ENCODE measurements at regions not wholly inside any gene's neighbourhood (a gene's known extent, or its start where the extent isn't known, plus 50 kb on each side); places are given as distances from the start of the nearest gene placed in this dataset.

DNA sequence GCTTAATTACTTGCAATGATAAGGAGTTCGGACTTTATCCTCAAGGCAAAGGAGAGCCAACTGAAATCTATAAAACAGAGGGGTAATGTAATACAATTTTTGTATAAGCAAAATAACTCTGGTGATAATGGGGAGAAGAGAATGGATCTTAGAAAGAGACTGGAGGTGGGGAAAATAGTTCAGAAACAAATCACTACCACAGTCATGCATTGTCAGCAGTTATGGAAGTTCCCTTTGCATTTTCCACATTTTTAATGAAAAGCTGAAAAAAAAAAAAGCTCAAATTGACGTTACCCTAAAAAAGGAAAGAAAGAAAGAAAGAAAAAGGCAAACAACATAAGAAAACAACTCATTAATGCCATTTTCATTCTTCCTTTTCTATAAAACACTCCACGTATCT, 337.6 kb upstream of the HSF2 start:
- TF ChIP-seq EP300 (IDR thresholded peaks at IDR 0.05; ENCODE audit: borderline replicate concordance) = no peak
- no peak for TF ChIP-seq TAF1 (IDR thresholded peaks at IDR 0.05; ENCODE audit: low read depth)
- no peak for TF ChIP-seq CREB1 (IDR thresholded peaks at IDR 0.05; ENCODE audit: low read depth)

- TF ChIP-seq TAF1 (IDR thresholded peaks at IDR 0.05; ENCODE audit: low read depth) (no peak), NFIC (IDR thresholded peaks at IDR 0.05) (peak; percentile 91), USF1 (IDR thresholded peaks at IDR 0.05) (no peak), TCF12 (IDR thresholded peaks at IDR 0.05; ENCODE audit: low read depth) (peak; percentile 99), RAD21 (IDR thresholded peaks at IDR 0.05; ENCODE audit: low read depth) (peak; percentile 20; the same call in 1 of the 2 replicates), TEAD4 (IDR thresholded peaks at IDR 0.05) (peak; percentile 95), YY1 (IDR thresholded peaks at IDR 0.05; ENCODE audit: low read depth) (no peak), MAX (IDR thresholded peaks at IDR 0.05) (peak; percentile 41; the same call in 1 of the 2 replicates), FOXM1 (IDR thresholded peaks at IDR 0.05; ENCODE audit: borderline replicate concordance, low read depth) (peak; percentile 99), ZBTB7A (IDR thresholded peaks at IDR 0.05; ENCODE audit: low read depth) (no peak), CEBPB (IDR thresholded peaks at IDR 0.05) (peak; percentile 63), EP300 (IDR thresholded peaks at IDR 0.05; ENCODE audit: borderline replicate concordance) (peak; percentile 99), EGR1 (IDR thresholded peaks at IDR 0.05) (no peak), CREB1 (IDR thresholded peaks at IDR 0.05; ENCODE audit: low read depth) (no peak)
- TF ChIP-seq, protein P1, sequence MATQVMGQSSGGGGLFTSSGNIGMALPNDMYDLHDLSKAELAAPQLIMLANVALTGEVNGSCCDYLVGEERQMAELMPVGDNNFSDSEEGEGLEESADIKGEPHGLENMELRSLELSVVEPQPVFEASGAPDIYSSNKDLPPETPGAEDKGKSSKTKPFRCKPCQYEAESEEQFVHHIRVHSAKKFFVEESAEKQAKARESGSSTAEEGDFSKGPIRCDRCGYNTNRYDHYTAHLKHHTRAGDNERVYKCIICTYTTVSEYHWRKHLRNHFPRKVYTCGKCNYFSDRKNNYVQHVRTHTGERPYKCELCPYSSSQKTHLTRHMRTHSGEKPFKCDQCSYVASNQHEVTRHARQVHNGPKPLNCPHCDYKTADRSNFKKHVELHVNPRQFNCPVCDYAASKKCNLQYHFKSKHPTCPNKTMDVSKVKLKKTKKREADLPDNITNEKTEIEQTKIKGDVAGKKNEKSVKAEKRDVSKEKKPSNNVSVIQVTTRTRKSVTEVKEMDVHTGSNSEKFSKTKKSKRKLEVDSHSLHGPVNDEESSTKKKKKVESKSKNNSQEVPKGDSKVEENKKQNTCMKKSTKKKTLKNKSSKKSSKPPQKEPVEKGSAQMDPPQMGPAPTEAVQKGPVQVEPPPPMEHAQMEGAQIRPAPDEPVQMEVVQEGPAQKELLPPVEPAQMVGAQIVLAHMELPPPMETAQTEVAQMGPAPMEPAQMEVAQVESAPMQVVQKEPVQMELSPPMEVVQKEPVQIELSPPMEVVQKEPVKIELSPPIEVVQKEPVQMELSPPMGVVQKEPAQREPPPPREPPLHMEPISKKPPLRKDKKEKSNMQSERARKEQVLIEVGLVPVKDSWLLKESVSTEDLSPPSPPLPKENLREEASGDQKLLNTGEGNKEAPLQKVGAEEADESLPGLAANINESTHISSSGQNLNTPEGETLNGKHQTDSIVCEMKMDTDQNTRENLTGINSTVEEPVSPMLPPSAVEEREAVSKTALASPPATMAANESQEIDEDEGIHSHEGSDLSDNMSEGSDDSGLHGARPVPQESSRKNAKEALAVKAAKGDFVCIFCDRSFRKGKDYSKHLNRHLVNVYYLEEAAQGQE (IDR thresholded peaks at IDR 0.05; ENCODE audit: low read depth) = no peak
Measured at GRCh38 chr6:122063076-122063475, 336.4 kb upstream of the HSF2 start.

DNA sequence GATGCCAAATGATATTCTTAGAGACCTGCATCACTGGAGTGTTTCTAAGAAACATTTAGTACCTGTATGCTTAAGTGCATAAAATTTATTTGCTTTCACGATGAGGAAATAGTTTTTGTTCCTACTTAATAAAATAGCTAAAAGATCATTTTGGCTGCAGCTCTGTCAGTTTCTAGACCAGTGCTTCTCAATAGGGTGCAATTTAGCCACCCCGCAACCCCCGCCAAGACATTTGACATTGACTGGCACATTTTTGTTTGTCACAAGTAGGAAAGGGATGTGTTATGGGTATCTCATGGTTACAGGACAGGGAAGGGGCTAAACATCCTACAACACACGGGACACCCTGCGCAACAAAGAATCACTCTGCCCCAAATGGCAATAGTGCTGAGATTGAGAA, 335.7 kb upstream of the HSF2 start:
- no peak for TF ChIP-seq RAD21 (IDR thresholded peaks at IDR 0.05; ENCODE audit: low read depth)
- peak; percentile 75 for TF ChIP-seq NFIC (IDR thresholded peaks at IDR 0.05)
- no peak for TF ChIP-seq CREB1 (IDR thresholded peaks at IDR 0.05; ENCODE audit: low read depth)
- TF ChIP-seq TEAD4 (IDR thresholded peaks at IDR 0.05) = peak; percentile 78
- TF ChIP-seq EP300 (IDR thresholded peaks at IDR 0.05; ENCODE audit: borderline replicate concordance) = peak; percentile 92
- peak; percentile 84 for TF ChIP-seq TCF12 (IDR thresholded peaks at IDR 0.05; ENCODE audit: low read depth)
- peak; percentile 79; the same call in 1 of the 2 replicates for TF ChIP-seq FOXM1 (IDR thresholded peaks at IDR 0.05; ENCODE audit: borderline replicate concordance, low read depth)
- 0 out of 2 replicates have a peak, but pooled peaks have one; percentile 16 for TF ChIP-seq CEBPB (IDR thresholded peaks at IDR 0.05)
- TF ChIP-seq YY1 (IDR thresholded peaks at IDR 0.05; ENCODE audit: low read depth) = no peak
- TF ChIP-seq, protein P1 (IDR thresholded peaks at IDR 0.05; ENCODE audit: low read depth) = no peak

DNA sequence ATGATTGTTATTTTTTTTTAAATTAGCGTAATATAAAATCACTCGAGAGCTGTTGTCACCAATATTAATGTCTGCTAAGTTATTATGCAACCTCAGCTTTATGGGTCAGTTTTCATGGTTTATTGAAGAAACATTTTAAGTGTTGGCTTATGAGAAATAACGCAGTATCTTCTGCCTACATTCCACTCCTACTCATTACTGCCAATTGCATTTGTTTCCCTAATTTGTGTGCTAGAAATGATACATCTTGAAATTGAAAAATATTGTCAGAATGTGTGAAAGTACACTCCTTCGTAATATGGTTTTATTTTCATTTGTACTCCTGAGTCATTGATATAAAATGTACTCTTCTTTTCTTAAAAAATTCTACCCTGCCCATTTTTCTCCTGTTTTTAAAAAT, 333.3 kb upstream of the HSF2 start:
- no peak for TF ChIP-seq CREB1 (IDR thresholded peaks at IDR 0.05; ENCODE audit: low read depth)
- TF ChIP-seq NFIC (IDR thresholded peaks at IDR 0.05) = no peak
- TF ChIP-seq EGR1 (IDR thresholded peaks at IDR 0.05) = no peak
- no peak for TF ChIP-seq TAF1 (IDR thresholded peaks at IDR 0.05; ENCODE audit: low read depth)
- no peak for TF ChIP-seq EP300 (IDR thresholded peaks at IDR 0.05; ENCODE audit: borderline replicate concordance)
- TF ChIP-seq, protein P1 (IDR thresholded peaks at IDR 0.05; ENCODE audit: low read depth) = no peak
- no peak for TF ChIP-seq MAX (IDR thresholded peaks at IDR 0.05)

GRCh38 chr6:122068291-122068769, 331.1 kb upstream of the HSF2 start:
- TF ChIP-seq TCF12 (IDR thresholded peaks at IDR 0.05; ENCODE audit: low read depth) (peak; percentile 78), FOXM1 (IDR thresholded peaks at IDR 0.05; ENCODE audit: borderline replicate concordance, low read depth) (peak; percentile 81), EP300 (IDR thresholded peaks at IDR 0.05; ENCODE audit: borderline replicate concordance) (peak; percentile 84; the same call in 1 of the 2 replicates), ZBTB7A (IDR thresholded peaks at IDR 0.05; ENCODE audit: low read depth) (no peak), NFIC (IDR thresholded peaks at IDR 0.05) (peak; percentile 40; the same call in 1 of the 2 replicates)

Measured in Ishikawa (cell line).